GM11168 (cell line): ENCODE measurements at regions not wholly inside any gene's neighbourhood (a gene's known extent, or its start where the extent isn't known, plus 50 kb on each side); places are given as distances from the start of the nearest gene placed in this dataset.
"Not testable (repeated sequence)": the region's sequence is repeated elsewhere in the genome, so short reads cannot be mapped to it uniquely, and the experiment has no call there.

ENCODE experiments used
- in situ Hi-C: fragments of 300-500 bp; cut with MboI; formaldehyde crosslinking; loops from one replicate; pipeline ENCODE4 v1.12.0; 2022; ENCODE audit warnings: low sequenced_read_pairs; ENCODE audit not compliant: unreplicated experiment

DNA sequence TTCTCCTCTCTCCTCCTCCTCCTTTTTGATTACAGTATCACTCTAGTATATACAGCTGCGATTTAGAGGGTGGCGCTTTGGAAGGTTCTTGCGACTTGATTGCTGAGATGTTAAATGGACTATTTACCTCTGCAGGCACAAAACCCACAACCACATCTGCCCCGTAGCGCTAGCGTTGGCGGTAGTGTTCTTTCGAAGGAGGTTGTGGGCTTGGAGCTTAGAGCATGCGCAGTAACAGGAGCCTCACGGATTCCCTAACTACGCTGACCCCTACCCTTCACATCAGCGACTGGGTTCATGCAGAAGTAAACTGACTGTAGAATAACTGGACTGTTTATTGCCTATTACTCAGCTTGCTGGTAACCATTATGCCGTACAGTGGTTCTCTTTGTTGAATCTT lies 58.0 kb downstream of the CGGBP1 start:
- in situ Hi-C loops = loop anchor here (25.0 kb wide), 1 partner anchor 664 kb away; no protein-coding TSS in a partner anchor

DNA sequence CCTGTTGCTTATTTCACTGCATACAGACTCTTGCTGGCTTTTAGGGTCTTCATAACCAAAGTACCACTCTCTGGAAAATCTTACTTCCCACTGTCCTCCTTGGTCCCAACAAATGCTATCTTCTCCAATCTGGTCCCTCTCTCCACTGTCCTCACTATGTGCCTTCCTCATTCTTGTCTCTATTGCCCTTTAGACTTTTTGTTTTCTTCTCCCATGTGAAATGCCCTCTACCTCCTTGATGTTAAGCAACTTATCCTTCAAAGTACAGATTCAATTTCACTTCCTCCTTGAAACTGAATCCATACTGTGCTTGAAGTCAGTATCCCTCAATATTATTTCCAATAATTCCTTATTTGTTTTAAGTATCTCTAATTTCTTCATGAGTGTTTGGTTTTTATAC lies 60.8 kb downstream of the CGGBP1 start:
- in situ Hi-C loops = no loop called here

DNA sequence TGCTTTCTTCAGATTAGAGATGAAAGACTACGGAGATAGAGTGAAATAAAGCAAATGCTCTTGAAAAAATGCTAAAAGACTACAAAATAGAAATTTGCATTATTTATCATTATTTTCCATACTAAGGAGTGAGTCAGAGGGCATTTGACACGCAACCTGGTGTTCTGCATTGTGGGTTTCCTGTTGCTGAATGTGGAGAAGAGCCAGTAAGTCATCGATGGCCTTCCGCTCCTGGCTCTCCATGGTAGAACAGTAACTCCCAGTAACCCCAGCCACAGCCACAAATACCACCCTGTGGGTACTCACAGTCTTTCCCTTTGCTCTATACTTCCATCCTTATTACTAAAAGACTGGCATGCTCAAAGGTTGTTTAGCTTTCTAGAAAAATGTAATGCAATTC lies 61.5 kb downstream of the CGGBP1 start:
- in situ Hi-C loops = no loop called here

DNA sequence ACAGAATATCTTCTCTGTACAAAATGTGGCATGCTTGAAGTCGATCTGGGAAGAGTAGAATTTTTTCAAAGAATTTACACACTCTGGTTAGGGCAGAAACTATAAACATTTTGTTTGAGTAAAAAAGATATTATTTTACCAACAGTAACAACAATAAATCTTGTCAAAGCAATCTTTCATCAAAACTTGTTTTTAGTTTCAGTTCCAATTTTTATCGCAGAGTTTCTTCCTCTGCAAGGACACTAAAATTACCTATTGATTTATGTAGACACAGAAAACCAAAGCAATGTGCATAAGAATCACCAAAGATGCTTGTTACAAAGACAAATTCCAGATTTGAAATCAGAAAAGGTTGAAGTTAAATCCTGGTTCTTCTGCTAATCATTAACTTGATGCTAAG lies 61.9 kb downstream of the CGGBP1 start:
- in situ Hi-C loops = no loop called here

DNA sequence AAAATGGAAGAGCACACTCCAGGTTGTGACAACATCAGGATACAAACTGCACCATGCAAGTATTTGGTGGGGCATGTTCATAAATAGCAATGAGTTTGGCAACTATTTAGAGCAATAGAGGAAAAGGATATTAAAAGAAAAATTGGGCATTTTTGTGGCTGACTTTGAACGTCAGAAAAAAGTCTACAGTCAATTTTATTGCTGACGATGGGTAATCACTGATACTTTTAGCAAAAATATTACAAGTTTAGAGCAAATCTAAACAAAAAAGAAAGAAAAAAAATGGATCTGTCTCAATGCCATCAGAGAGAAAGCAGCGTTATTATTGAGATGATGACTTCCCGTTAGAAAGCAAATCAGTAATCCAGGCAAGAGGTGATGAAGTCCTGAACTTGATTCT lies 65.2 kb downstream of the CGGBP1 start:
- in situ Hi-C loops = no loop called here

DNA sequence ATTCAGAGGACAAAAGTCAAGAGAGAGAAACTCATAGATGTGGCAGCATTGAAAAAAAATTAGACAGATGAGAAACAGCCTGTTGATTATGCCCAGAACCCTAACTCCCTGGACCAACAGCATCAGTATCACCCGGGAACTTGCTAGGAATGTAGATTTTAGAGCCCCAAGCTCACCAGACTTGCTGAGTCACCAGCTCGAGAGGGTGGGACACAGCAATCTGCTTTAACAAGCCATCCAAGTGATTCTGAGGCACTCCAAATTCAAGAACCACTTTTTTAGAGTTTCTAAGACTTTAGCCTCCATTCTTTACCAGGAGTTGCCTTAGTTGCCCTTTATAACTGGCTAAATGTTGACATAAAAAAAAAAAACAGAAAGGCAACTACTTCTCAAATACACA lies 70.9 kb downstream of the CGGBP1 start:
- in situ Hi-C loops = no loop called here

DNA sequence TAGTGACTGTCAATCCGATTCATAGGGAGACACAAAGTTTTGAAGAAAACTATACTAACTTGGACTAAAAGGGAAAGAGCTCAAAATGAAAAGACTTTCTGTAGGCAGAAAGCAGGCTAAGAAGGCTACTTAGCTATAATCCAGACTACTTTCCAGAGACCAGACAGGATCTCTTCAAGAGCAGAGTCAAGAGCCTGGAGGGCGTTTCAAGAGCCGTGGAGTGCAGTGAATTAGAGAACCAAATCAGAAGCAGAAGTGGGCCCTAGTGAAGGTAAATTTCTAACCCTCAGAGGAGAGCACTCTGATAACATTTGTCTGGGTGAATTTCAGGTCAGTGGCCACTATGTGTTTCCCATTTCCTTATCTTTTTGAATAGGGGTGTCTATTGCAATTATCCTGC lies 76.4 kb downstream of the CGGBP1 start:
- in situ Hi-C loops = no loop called here

DNA sequence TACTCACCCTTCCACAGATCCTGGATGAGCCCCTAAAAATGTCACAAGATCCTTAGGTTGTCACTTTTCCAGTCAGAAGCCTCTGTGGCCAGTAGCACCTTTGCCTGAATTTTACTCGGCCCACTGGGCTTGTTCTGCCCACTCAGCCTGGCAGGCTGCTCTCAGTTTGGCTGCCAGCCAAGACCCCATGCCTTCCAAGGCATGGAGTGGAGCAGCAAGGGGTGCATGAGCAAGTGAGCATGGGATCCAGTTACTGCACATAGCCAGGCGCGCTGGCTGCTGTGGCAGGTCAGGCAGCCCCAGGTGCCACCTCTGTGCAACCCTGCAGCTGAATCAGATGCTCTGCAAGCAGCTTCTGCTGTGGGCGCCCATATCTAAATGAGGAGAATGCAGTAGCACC lies 79.3 kb downstream of the CGGBP1 start:
- in situ Hi-C loops = no loop called here

DNA sequence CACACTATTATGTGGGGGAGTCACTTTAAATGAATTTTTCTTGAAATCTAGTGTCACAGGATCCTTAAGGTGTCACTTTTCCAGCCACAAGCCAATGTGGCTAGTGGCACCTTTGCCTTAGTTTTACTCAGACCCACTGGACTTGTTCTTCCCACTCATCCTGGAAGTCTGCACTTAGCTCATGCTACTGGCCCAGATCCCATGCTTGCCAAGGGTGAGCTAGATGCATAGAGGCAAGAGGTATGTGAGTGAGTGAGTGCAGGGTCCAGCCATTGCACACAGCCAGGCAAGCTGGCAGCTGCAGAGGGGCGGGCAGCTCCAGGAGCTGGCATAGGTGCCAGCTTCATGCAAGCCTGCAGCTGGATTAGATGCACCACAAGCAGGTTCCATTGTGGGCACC lies 81.0 kb downstream of the CGGBP1 start:
- in situ Hi-C loops = no loop called here

DNA sequence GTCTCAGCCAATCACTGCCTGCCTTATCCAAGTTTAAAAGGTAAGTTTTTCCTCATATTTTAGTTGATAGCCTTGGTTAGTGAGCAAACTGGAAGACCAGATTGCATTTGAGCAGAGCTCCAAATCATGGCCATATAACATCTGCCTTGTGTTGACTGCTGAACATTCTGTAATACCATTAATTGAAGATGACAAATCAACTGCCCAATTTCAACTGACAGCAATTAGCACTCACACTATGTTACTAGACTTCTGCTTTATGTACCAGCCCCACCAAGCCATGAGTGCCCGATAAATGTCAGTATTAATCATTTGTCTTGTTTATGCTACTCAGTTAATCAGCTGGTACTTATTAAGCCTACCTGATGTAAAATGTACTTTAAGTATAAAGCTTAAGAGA lies 83.1 kb downstream of the CGGBP1 start:
- in situ Hi-C loops = no loop called here

DNA sequence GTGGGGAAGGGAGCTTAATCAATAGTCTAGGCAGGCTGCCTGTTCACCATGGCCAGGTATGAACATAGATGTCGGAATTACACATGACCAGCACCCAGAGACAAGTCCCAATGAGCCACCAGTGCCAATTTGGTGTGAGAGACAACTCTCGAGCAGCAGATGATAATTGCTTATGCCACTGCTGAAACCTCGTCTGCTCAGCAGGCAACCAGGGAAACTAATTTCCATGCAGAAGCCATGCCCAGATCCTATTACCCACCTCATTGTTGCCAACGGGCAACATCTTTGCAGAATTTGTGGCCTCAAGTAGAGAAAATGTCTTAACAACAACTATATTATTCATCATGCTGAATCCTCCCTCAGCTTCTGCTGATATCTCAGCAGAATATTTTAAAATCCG lies 84.9 kb downstream of the CGGBP1 start:
- in situ Hi-C loops = loop anchor here (25.0 kb wide), 1 partner anchor 187 kb away; the partner anchor contains the start of gene HTR1F

DNA sequence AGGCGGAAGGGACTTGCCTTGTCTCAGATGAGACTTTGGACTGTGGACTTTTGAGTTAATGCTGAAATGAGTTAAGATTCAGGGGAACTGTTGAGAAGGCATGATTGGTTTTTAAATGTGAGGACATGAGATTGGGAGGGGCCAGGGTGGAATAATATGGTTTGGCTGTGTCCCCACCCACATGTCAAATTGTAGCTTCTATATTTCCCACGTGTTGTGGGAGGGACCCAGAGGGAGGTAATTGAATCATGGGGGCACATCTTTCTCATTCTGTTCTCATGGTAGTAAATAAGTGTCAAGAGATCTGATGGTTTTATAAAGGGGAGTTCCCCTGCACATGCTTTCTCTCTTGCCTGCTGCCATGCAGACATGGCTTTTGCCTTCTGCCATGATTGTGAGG lies 89.2 kb downstream of the CGGBP1 start:
- in situ Hi-C loops = loop anchor here (25.0 kb wide), 1 partner anchor 182 kb away; the partner anchor contains the start of gene HTR1F

DNA sequence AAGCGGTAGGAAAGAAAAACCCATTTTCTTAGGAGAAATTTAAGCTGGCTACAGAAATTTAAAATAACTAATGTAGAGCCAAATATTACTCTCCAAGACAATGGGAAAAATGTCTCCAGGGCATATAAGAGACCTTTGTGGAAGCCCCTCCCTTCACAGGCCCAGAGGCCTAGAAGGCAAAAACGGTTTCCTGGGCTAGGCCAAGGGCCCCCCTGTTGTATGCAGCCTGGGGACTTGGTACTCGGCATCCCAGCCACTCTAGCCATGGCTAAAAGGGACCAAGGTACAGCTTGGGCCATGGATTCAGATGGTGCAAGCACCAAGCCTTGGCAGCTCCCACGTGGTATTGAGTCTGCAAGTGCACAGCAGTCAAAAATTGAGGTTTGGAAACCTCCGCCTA lies 90.1 kb downstream of the CGGBP1 start:
- in situ Hi-C loops = loop anchor here (25.0 kb wide), 1 partner anchor 181 kb away; the partner anchor contains the start of gene HTR1F

DNA sequence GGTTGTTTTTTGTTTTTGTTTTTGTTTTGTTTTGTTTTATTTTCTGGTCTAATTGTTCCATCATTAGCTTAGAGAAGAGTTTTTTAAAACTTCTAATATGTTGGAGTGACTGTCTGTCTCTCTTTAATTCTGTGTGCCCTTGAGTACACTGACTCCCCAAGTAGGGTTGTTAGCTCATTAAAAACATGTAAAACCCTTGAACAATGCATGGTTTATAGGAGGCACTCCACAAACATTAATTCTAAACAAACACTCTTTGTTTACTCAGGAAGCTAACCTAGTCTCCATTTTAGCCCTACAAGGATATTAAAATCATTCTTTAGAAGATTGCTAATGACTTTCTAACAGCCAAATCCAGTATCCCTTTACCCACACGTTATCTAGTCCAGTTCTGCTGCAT lies 100.5 kb downstream of the CGGBP1 start:
- in situ Hi-C loops = loop anchor here (25.0 kb wide), 1 partner anchor 171 kb away; the partner anchor contains the start of gene HTR1F

DNA sequence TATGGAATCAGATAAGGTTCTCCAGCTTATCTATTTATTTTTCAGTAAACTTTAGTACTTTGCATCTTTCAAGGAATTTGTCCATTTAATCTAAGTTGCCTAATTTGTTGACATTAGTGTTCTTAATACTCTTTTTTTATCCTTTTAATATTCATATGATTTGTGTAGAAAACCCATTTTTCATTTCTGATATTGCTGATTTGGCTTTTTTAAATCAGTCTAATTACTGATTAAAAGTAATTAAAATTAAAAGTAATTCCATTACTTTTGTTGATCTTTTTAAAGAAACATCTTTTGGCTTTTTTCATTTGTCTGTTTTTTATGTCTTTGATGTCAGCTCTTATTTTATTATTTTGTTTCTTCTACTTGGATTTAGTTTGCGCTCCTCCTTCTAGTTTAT lies 101.2 kb downstream of the CGGBP1 start:
- in situ Hi-C loops = loop anchor here (25.0 kb wide), 1 partner anchor 170 kb away; the partner anchor contains the start of gene HTR1F

DNA sequence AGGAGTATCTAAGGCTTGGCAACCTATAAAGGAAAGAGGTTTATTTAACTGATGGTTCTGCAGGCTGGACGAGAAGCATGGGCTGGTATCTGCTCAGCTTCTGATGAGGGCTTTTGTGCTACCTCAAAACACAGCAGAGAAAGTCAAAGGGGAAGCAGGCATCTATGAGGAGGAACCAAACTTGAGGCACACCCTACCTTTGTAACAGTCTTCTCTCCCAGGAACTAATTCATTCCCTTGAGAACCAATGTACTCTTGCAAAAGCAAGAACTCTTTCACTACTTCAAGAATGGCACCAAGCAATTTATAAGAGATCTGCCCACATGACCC lies 109.0 kb downstream of the CGGBP1 start:
- in situ Hi-C loops = loop anchor here (25.0 kb wide), 1 partner anchor 163 kb away; the partner anchor contains the start of gene HTR1F

DNA sequence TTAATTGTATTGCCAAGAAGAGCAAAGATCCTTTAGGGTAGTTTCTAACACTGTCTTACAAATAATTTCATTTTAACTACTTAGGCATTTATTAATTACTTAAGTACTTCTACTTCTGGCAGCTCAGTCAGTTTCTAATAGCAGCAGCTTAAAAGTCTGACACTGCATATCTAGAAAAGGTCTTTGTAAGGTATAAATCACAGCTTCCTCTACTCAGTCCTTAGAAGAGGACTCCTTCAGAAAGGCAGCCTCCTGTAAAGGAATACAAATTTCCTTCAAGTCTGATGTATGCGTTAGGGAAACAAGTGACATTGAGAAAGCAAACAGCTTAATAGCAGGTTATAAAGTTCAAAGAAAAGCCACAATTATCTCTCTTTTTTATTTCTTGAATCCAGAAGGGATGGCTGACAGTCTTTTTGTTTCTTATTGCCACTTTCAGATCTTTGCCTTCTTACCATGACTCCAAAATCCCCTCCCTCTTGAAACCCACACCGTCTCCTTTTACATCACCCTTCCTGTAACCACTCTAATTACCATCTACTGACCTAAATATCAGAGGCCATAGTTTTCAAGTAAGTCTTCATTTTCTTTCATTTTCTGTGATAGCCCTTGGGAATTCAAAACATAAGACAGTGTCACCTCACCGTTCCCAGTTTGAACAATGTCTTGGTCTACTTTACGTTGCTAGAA lies 109.5 kb downstream of the CGGBP1 start:
- in situ Hi-C loops = no loop called here

DNA sequence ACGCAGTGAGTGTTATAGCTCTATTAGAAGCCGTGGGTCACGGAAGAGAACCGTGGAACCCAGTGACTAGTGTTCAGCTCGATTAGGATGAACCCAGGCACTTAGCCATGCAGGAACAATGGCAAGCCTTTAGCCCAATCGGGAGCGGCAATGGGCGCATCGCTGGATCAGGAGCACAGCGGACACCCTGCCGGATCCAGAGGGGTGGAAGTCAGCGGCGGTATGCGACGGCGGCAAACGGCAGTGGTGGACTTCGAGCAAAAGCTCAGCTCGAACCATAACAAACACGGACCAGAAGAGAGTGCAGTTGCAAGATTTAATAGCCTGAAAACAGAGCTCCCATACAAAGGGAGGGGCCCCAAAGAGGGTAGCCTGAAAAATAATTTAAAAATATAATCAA lies 112.8 kb downstream of the CGGBP1 start:
- in situ Hi-C loops = not testable (repeated sequence)

DNA sequence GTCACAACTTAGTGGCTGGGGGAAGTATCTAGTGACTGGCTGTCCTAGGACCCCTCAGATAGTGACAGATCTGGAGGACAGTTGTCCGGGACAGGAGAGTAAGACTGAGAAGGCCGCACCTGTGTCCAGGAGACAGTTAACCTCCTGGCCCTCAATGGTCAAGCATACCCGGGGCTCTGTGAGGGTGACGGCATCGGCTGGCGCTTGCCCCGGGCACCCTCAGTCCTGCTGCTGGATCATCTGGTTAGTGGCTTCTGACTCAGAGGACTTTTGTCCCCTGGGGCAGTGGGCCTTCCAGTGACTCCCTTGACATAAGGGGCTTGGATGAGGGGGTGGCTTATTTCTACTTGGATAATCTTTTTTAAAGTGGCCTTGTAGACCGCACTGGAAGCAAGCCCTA lies 116.5 kb downstream of the CGGBP1 start:
- in situ Hi-C loops = not testable (repeated sequence)

DNA sequence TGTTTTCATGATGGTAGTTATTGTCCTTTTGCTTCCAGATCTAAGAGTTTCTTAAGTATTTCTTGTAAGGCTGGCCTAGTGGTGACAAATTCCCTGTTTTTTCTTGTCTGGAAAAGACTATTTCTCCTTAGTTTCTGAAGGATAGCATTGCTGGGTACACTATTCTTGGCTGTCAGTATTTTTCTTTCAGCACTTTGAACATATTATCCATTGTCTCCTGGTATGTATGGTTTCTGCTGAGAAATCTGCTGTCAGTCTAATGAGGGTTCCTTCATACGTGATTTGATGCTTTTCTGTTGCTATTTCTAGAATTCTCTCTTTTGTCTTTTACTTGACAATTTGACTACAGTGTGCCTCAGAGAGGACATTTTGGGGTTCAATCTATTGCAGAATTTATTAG lies 134.3 kb downstream of the CGGBP1 start:
- in situ Hi-C loops = no loop called here

DNA sequence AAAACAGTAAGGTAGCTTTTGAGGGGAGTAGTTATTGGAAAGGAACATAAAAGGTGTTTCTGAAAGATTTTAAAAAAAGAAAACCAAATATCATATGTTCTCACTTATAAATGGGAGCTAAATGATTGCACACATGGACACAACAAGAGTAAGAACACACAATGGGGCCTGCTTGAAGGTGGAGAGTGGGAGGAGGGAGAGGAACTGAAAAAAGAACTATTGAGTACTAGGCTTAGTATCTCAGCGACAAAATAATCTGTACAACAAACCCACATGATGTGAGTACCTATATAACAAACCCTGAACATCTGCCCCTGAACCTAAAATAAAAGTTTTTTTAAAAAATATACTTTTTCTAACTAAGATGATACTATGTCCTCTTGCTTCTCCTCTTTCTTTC lies 138.3 kb downstream of the CGGBP1 start:
- in situ Hi-C loops = no loop called here

DNA sequence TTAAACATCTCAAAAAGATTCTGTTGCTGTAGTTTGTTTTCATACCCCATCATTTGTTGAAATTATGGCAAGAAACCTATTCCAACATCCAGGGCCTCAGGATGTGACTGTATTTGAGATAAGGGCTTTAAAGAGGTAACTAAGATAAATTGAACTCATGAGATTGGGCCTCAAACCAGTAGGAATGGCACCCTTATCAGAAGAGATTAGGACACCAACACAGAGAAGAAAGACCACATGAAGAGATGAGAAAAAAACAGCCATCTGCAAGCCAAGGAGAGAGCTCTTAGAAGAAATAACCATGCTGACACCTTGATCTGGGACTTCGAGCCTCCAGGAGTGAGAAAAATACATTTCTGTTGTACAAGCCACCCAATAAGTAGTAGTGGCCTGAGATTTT lies 157.7 kb downstream of the CGGBP1 start:
- in situ Hi-C loops = no loop called here
